Calu3 (cell line): ENCODE measurements at regions not wholly inside any gene's neighbourhood (a gene's known extent, or its start where the extent isn't known, plus 50 kb on each side); places are given as distances from the start of the nearest gene placed in this dataset.
"Not testable (repeated sequence)": the region's sequence is repeated elsewhere in the genome, so short reads cannot be mapped to it uniquely, and the experiment has no call there.

ENCODE experiments used
- BruUV-seq: library from RNA; stranded (reverse); fragments of 400-500 nt; replicated peaks from 2 replicates; lab custom pipeline; 2021; lab: Mats Ljungman, UMichigan
- CTCF ChIA-PET: fragments of 300-600 bp; sonication (Branson Sonifier 250); formaldehyde crosslinking; loops from one replicate; lab custom pipeline; 2022; ENCODE audit warnings: antibody characterized with exemption; lab: Charles Lee
- DNase-seq: peaks from one replicate; pipeline ENCODE4 v3.0.0; 2022
- H3K27ac Mint-ChIP-seq: one replicate; pipeline ENCODE4 v1.8.0; 2022; ENCODE audit warnings: mixed read lengths; ENCODE audit not compliant: unreplicated experiment
- H3K27me3 Mint-ChIP-seq: one replicate; pipeline ENCODE4 v1.8.0; 2022; ENCODE audit warnings: mixed read lengths; ENCODE audit not compliant: unreplicated experiment
- H3K36me3 Mint-ChIP-seq: one replicate; pipeline ENCODE4 v1.8.0; 2022; ENCODE audit warnings: mild to moderate bottlenecking, moderate library complexity, mixed read lengths; ENCODE audit not compliant: insufficient read depth, unreplicated experiment
- H3K4me1 Mint-ChIP-seq: one replicate; pipeline ENCODE4 v1.8.0; 2022; ENCODE audit warnings: mild to moderate bottlenecking, low read depth, mixed read lengths; ENCODE audit not compliant: unreplicated experiment
- H3K4me3 Mint-ChIP-seq: one replicate; pipeline ENCODE4 v1.8.0; 2022; ENCODE audit warnings: mild to moderate bottlenecking, low read depth, moderate library complexity, mixed read lengths; ENCODE audit not compliant: unreplicated experiment
- H3K9me3 Mint-ChIP-seq: one replicate; pipeline ENCODE4 v1.8.0; 2022; ENCODE audit warnings: low read depth, mixed read lengths; ENCODE audit not compliant: unreplicated experiment
- CTCF ChIP-seq: fragments of 200-600 bp; IDR thresholded peaks from one replicate; pipeline ENCODE4 v1.8.0; 2022; ENCODE audit warnings: antibody characterized with exemption; ENCODE audit not compliant: unreplicated experiment
- intact Hi-C: fragments of 100-400 bp; cut with micrococcal nuclease; formaldehyde crosslinking; loops from one replicate; pipeline ENCODE4 v1.10.0; 2022; ENCODE audit not compliant: unreplicated experiment

- Mint-ChIP-seq H3K36me3 (no peaks in the 10 kb centered on the region), H3K4me1 (no peaks in the 10 kb centered on the region), H3K4me3 (no peak overlapping the region), H3K27me3 (peaks cover 22% of the 10 kb centered on the region), H3K27ac (no peak overlapping the region), H3K9me3 (no peaks in the 10 kb centered on the region)
- no peak for DNase-seq
- BruUV-seq, result no TSS peak
- no peak for TF ChIP-seq CTCF
- intact Hi-C loops, result no loop called here
- CTCF ChIA-PET, result no interaction called here
These were observed 217.0 kb upstream of the PIEZO2 start for GRCh38 chr18:11366410-11366809.

- no peaks in the 10 kb centered on the region for H3K36me3 Mint-ChIP-seq
- no peaks in the 10 kb centered on the region for H3K9me3 Mint-ChIP-seq
- peaks cover 10% of the 10 kb centered on the region for H3K27me3 Mint-ChIP-seq
- intact Hi-C loops, result no loop called here
- no TSS peak for BruUV-seq
- no peaks in the 10 kb centered on the region for H3K4me1 Mint-ChIP-seq
- no peak overlapping the region for H3K27ac Mint-ChIP-seq
- DNase-seq, result no peak
- TF ChIP-seq CTCF, result no peak
- CTCF ChIA-PET, result no interaction called here
- no peak overlapping the region for H3K4me3 Mint-ChIP-seq
These were observed 213.5 kb upstream of the PIEZO2 start for GRCh38 chr18:11362856-11363255.

GRCh38 chr18:11361862-11362261 is 212.5 kb upstream of the PIEZO2 start:
- H3K9me3 Mint-ChIP-seq, intact Hi-C loops, H3K4me3 Mint-ChIP-seq, BruUV-seq, H3K27me3 Mint-ChIP-seq, H3K4me1 Mint-ChIP-seq, H3K36me3 Mint-ChIP-seq, CTCF ChIA-PET, H3K27ac Mint-ChIP-seq, DNase-seq: not testable (repeated sequence)

GRCh38 chr18:11357678-11358077 is 208.3 kb upstream of the PIEZO2 start:
- Mint-ChIP-seq H3K4me3 (no peak overlapping the region), H3K4me1 (no peaks in the 10 kb centered on the region), H3K36me3 (no peaks in the 10 kb centered on the region), H3K27ac (no peak overlapping the region), H3K27me3 (peaks cover 19% of the 10 kb centered on the region), H3K9me3 (no peaks in the 10 kb centered on the region)
- TF ChIP-seq CTCF, result no peak
- no peak for DNase-seq
- CTCF ChIA-PET, result no interaction called here
- no TSS peak for BruUV-seq
- intact Hi-C loops, result no loop called here

GRCh38 chr18:11344576-11344975 is 195.2 kb upstream of the PIEZO2 start:
- H3K4me1 Mint-ChIP-seq, H3K9me3 Mint-ChIP-seq, H3K4me3 Mint-ChIP-seq, BruUV-seq, intact Hi-C loops, DNase-seq, CTCF ChIA-PET, H3K36me3 Mint-ChIP-seq, H3K27ac Mint-ChIP-seq: not testable (repeated sequence)
- peaks cover 31% of the 10 kb centered on the region for H3K27me3 Mint-ChIP-seq
